NCI-H82 (cell line): ENCODE measurements at regions not wholly inside any gene's neighbourhood (a gene's known extent, or its start where the extent isn't known, plus 50 kb on each side); places are given as distances from the start of the nearest gene placed in this dataset.

ENCODE experiments used
- DNase-seq: peaks from one replicate; lab custom pipeline; 2025; lab: John Stamatoyannopoulos, UW

- no peak for DNase-seq
Measured at GRCh38 chr7:50962962-50963374, 180.3 kb upstream of the GRB10 start.

DNA sequence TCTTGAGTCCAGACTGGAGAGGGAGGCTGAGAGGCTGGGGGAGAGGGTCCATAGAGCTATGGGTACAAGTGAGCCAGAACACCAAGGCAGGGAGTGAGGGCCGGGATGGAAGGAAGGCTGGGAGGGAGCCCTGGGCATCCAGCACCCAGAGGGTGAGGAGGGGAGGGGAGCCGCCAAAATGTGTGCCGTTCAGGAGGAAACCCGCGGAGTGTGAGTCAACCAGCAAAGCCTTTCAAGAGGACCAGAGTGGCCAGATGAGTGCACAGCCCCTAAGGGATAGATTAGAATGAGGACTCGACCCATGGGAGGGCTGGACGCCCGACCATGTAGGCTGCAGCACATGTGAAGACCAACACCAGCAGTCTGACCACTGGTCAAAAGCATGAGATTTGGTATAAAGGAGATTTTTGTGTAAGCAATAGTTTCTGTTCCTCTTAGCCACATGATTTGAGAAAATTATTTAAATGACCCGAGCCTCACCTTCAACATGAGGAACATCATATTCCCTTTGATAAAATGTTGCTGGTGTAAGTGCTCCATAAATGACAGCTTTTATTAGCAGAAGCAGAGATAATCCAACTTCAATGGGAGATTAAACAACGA lies 179.7 kb upstream of the GRB10 start:
- no peak for DNase-seq

DNA sequence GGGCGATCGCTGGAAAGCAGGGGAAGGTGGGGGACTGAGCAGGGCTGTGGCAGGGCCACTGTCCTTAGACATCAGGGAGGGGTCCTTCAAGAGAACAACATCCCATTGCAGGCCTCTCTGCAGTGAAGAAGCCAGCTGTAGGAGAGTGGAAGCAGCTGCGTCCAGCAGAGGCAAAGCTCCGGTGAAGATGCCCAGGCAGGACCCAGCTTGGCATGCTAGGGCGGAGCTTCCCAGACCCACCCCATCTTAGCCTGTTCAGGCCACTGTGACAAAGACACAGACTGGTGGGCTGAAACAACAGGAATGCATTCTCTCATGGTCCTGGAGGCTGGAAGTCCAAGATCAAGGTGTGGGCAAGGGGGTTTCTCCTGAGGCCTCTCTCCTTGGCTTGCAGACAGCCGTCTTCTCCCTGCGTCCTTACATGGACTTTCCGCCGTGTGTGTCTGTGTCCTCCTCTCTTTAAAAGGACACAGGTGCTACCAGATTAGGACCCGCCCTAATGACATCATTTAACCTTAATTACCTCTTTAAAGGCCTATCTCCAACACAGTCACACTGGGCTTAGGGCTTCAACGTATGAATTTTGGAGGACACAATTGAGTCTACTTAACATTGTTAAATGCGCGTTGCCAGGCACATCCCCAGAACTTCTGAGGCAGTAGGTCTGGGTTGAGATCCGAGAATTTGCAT lies 178.1 kb upstream of the GRB10 start:
- DNase-seq: no peak

- no peak for DNase-seq
Measured at GRCh38 chr7:50959991-50960390, 177.3 kb upstream of the GRB10 start.

- no peak for DNase-seq
Measured at GRCh38 chr7:50959560-50959959, 176.9 kb upstream of the GRB10 start.

DNA sequence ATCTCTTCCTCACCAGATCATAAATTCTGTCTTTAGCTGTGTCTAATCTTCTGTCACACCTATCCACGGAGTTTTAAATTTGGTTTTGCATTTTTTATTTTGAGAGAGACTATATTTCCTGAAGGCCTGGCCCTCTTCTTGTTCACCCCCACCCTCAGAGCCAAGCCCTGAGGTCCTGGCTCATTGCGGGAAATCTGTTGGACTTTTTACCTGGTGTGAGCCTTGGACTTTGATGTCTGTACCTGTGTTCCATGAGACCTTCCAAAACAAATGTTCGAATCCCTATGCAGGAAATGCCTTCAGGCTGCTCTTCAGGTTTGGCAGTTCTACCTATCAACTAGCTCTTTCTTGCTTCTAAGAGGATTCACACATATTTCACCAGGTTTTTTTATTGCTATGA lies 175.2 kb upstream of the GRB10 start:
- DNase-seq: no peak

GRCh38 chr7:50957431-50957830 lies 174.7 kb upstream of the GRB10 start:
- no peak for DNase-seq

GRCh38 chr7:50956522-50957155 lies 173.9 kb upstream of the GRB10 start:
- DNase-seq: no peak

DNA sequence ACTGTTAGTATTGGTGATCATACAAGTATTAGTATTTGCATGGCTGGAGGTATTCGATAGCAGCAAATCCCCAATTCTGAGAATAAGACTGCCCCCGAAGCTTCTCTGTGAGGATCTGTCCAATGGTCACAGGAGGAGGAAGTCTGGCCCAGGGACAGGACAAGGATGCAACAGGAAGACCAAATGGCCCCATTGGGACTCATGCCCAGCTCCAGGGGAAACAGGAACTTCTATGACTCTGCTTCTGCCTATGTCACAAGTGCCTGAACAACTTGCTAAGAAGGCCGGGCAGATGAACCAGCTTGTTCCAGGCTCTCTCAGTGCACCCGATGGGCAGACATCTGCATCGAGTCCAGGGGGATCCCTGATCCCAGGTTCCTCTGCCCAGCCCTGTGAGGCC lies 172.0 kb upstream of the GRB10 start:
- DNase-seq: no peak

GRCh38 chr7:50954245-50954644 lies 171.5 kb upstream of the GRB10 start:
- no peak for DNase-seq

- no peak for DNase-seq
Measured at GRCh38 chr7:50953820-50954219, 171.1 kb upstream of the GRB10 start.

GRCh38 chr7:50953303-50953702 lies 170.6 kb upstream of the GRB10 start:
- no peak for DNase-seq

DNA sequence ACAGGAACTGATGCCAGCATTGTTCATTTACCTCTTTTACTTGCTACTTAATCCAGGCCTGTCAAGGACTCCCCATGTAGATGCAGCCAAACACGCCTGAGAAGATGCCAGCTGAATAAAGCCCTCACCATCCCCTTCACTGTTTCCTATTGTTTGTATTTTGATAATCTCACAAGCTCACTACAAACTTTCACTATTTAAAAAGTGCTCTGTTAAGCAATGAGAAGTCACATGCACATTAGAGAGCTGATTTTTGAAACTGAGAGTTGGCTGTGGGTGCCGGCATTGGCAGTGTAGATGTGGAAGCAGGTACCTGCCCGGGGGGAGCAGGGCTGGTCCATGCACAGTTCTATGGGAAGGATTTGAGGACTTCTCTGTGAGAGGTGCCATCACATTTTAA lies 169.8 kb upstream of the GRB10 start:
- no peak for DNase-seq

DNA sequence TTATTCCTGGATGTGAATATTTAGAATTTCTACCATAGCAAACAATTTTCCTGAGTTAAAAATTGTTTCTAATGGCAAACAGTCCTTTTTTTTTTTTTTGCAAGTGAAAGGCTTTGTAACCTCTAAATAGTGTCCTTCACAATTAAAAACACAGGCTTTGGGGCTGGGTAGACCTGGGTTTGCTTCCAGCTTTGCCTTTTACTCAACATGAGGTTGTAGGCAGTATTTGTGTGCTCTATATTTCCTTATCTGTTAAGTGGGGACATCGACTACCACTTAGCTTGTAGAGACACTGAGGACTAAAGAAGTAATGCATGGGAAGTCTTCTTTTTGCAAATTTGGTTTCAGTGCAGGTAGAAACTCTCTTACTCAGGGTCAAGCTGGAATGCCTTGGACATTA lies 169.4 kb upstream of the GRB10 start:
- DNase-seq: no peak

- no peak for DNase-seq
Measured at GRCh38 chr7:50943482-50943881, 160.8 kb upstream of the GRB10 start.

DNA sequence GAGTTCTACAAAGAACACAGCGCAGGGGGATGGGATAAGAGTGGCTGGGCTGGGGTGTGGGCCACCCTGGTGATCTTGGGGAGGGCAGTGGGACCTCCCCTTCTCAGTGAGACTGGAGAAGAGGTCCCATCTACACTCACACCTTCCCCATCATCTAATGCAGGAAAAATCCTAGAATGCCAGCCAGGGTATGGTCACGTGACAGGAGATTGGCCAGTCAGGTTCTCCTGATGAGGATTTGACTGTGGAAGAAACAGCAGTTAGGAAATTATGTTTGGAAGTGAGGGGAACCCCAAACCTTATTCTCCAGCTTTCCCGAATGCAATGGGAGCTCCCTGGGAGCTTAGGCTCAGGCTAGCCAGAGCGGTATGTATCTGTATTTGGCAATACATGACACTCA lies 158.8 kb upstream of the GRB10 start:
- no peak for DNase-seq

GRCh38 chr7:50940621-50941020 lies 157.9 kb upstream of the GRB10 start:
- DNase-seq: no peak

- DNase-seq: no peak
Measured at GRCh38 chr7:50939021-50939420, 156.3 kb upstream of the GRB10 start.

GRCh38 chr7:50937727-50938126 lies 155.0 kb upstream of the GRB10 start:
- DNase-seq: no peak

- no peak for DNase-seq
Measured at GRCh38 chr7:50926049-50926448, 143.4 kb upstream of the GRB10 start.

DNA sequence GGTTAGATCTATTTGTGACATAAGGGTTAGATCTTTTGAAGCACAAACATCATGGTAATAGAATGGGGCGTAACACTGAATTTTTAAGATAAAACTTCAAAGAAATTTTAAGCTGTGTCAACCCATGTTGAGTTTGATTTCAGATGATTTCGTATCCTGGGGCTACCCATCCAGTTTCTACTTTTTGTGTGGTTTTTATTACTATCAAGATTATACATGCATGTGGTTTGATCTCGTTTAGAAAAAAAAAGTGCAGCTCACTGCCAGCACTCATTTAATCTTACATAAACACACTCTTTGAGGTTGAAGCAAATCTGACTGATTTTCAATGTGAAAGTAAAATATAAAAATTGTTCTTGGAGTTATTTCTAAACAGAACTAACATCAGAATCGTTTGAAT lies 140.8 kb upstream of the GRB10 start:
- no peak for DNase-seq

DNA sequence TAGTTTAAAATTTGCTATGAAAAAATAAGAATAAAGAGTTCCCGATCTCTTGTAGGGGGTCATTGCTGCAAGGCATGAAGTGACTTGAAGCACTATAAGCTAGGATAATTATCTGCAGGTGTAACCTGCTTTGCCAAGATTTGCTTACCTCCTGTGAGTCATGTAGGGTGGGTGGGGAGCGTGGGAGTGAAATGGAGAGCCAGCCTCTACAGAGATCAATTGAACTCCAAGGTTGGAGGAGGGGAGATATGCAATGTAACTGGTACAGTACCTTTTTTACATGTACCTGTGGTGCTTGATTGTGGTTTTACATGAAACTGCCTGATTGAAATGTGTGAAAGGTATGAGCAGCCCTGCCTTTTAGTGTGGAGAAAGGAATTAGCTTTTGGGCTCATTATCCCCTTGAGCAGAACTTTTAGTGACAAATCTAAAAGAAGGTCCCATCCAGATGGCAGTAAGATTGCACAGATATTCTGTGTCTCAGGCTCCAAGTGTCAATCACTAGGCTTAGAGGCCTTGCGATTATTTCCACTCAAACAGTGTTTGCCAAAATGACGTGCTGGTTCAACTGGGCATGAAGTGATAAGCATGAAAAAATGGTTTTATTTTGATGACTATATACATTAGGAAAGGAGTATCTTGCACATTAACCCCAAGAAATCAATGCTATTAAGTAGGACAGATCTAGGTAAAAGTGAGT lies 138.6 kb upstream of the GRB10 start:
- DNase-seq: no peak

DNA sequence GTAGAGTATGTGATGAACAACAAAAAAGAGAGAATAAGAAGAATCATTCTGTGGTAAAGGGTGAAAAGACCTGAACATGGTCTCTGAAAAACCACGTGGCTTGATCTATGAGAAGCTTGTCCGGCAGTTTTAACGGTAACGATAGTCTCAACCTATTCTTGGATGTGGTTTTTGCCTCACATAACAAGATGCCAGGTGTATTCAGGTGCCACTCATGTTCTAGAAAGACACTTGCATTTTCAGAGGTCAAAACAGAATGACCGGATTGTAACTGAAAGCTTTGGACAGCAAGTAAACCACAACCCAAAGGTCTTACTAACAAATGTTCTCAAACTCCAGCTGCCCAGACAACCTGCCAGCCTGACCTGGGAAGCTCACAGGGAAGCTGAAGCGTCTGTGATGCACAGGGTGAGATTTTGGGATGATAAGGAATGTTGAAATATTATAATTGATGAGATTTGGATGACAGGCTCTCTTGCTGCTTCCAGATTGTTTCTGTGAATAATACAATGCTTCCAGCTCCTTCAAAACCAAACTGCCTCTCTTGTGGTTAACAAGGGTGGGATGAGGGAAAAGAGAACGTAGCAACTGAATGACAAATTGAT lies 137.4 kb upstream of the GRB10 start:
- DNase-seq: no peak
